Ramos (cell line): ENCODE measurements at regions not wholly inside any gene's neighbourhood (a gene's known extent, or its start where the extent isn't known, plus 50 kb on each side); places are given as distances from the start of the nearest gene placed in this dataset.

Source experiments
- in situ Hi-C: fragments of 300-500 bp; cut with MboI; formaldehyde crosslinking; loops from one replicate; pipeline ENCODE4 v1.14.3; 2022; ENCODE audit warnings: low sequenced_read_pairs; ENCODE audit not compliant: unreplicated experiment

DNA sequence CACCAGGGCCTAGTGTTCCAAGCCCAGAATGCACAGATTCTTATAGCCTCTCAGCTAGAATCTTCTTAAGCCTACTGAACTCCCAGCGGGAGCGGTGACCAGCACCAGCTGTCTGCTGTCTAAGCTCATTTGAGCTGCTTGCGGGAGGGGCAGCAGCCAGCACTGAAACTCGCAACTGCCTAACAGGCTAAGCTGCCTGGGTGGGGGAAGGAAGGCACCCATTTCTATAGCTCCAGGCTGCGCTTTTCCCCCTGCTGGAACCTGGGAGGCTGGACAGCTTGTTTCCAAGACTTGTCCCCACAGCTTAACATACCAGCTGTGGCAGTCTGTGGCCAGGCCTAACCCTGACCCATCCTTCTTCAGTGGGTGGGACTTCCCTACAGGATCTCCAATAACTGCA is 512.9 kb downstream of the EFNA5 start:
- in situ Hi-C loops = no loop called here

GRCh38 chr5:107155707-107156106 is 515.0 kb downstream of the EFNA5 start:
- in situ Hi-C loops = no loop called here

DNA sequence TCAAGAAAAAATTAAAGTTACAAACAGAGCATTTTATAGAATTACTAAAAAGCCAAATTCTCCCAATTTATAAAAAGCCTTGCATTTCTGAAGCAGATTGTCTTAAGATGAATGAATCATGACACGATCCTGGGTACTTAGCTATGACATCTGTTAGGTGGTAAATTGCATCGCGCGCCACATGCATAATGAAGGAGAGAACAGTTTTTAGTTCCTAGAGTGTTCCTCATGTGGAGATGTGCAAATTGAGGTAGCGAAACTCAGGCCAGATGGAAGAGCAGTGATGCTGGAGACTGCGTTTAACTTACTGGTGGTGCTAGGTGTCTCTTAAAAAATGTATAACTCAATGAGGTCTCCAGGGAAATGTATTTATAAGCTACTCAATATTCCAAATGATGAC is 516.1 kb downstream of the EFNA5 start:
- in situ Hi-C loops = no loop called here

GRCh38 chr5:107153283-107153682 is 517.5 kb downstream of the EFNA5 start:
- in situ Hi-C loops = no loop called here

- in situ Hi-C loops = no loop called here
Observed at GRCh38 chr5:107149243-107150005, 521.3 kb downstream of the EFNA5 start.

- in situ Hi-C loops = no loop called here
Observed at GRCh38 chr5:107147589-107147988, 523.1 kb downstream of the EFNA5 start.

DNA sequence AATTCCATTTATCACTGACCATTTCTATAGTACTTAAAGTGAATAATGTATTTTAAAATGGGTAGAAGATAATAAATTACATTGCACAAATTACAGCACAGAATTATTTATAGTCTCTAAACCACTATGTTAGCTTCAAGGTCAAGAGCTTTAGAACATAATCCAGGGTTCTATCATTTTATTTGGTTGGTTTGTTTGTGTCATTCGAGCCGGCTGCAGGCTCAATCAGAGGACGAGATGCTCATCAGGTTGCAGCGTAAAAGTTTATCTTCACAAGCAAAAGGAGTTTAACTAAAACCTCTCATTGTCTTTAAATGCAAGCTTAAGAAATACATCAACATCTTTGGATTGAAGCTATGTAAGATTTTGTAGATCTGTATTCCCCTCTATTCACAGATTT is 523.8 kb downstream of the EFNA5 start:
- in situ Hi-C loops = no loop called here

GRCh38 chr5:107135391-107135790 is 535.3 kb downstream of the EFNA5 start:
- in situ Hi-C loops = no loop called here

GRCh38 chr5:107134931-107135330 is 535.8 kb downstream of the EFNA5 start:
- in situ Hi-C loops = no loop called here

DNA sequence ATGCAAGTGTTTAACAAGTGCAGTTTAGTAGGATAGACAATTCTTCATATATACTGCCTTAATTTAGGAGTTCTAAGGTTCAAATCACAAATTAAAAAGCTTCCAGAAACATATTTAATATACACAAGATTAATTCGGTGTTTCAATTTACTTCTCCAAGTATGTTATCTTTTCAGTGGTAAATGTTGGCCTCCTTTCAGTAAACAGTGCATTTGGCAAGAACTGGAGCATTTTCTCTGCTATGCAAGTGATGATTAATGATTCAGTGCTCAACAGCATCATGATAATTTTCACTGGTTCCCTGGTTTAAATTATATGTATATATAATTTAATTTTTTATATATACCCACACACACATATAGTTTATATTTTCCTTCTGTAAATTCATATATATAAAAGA is 541.7 kb downstream of the EFNA5 start:
- in situ Hi-C loops = no loop called here

DNA sequence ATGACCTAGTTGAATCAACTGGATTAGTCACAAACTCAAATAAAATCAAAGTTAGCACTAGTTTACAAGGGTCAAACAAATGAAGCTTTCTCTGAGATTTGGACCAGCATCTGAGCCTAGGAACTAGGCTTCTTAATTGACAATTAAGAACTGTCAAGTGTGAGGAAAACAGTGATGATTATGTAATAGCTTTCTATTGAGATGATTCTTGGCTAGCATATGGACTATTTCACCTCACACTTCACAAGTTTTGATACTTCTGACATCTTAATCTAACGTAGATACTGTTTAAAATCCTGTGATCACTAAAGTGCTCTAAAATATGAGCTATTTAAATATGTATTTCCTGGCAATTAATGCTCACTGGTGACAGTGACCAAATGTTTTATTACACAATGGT is 542.9 kb downstream of the EFNA5 start:
- in situ Hi-C loops = no loop called here

GRCh38 chr5:107126341-107126740 is 544.4 kb downstream of the EFNA5 start:
- in situ Hi-C loops = no loop called here

GRCh38 chr5:107124376-107124775 is 546.4 kb downstream of the EFNA5 start:
- in situ Hi-C loops = no loop called here

DNA sequence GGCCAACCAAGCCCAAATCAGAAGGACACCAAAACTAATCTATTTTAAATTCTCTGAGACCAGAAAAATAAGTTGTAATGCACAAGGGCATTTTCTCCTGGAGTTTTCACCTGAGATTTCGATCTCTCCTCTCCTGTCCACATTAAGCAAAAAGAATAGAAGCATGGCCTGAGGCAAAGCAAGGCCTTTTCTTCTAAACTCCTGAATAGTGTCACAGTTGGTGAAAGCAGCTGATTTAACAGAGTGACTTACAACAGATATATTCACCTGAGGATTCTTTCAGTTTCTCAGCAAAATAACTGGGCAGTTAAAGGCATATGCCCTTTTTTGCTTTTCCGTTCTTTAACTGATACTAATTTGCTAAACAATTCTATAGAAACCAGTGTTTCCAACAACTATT is 547.7 kb downstream of the EFNA5 start:
- in situ Hi-C loops = no loop called here

DNA sequence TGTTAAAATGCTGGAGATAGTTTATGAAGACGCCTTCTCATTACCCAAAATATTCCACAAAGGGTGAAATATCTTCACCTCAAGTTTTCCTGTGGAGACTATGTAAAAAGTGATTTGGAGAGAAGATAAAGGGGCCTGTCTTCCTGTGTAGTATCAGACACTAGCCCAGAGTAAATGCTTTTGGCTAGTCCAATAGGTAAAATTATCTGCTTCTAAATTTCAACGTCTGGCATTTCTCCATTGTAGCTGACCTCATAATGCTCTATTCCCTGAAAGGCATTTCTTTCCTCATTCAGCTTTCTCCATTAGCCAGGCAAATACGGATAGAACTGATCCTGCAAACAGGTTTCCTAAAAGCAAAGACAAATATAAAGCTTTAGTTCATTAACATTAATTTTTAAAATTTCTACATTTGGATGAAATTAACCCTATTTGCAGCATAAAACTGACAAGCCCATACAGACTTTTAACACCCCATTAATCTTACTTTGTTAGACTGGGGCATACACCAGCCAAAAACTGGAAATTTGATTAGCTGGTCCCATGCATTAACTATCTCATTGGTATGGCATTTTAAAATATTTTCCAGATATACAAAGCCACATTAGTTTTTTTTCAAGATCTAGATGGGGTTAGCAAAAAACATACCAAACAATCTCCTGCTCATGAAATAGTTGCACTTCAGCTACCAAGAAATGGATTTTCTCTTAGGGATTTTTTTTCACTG is 548.8 kb downstream of the EFNA5 start:
- in situ Hi-C loops = no loop called here

DNA sequence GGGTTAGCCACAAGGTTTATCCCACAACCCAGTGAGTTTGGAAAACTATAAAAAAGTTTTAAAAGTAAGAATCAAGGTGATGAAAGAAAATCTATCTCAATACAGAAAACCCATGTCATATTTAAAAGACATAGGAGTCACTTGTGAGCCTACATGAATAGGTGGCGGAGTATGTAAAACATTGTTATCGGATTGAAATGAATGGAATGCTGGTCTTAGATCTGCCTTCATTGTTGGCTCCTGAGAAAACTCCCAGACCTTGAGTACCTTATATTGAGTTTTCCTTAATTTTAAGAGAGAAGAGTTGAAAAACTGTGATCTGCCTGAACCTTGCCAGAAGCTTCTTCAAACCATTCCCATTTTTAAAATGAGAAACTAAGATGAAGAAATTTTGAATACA is 551.1 kb downstream of the EFNA5 start:
- in situ Hi-C loops = no loop called here

- in situ Hi-C loops = no loop called here
Observed at GRCh38 chr5:107118184-107119019, 552.3 kb downstream of the EFNA5 start.

DNA sequence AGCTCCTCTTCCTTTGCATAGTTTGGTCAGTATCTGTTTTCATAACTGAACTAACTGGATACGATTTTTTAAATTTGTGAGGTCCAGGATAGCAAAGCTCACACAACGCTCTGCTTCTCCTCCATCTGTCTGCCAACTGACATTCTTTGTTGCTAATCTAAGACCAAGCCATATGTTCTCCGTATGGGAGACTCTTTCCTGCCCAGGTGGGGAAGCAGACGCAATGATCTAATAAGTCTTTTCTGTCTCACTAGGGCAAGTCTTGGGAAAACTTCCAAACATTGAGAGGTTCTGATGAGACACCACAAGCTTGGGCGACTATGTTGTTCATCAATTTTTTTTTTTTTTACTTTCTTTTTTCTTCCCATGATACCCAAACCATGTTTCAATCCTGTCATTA is 558.5 kb downstream of the EFNA5 start:
- in situ Hi-C loops = no loop called here

GRCh38 chr5:107104040-107104995 is 566.4 kb downstream of the EFNA5 start:
- in situ Hi-C loops = no loop called here

DNA sequence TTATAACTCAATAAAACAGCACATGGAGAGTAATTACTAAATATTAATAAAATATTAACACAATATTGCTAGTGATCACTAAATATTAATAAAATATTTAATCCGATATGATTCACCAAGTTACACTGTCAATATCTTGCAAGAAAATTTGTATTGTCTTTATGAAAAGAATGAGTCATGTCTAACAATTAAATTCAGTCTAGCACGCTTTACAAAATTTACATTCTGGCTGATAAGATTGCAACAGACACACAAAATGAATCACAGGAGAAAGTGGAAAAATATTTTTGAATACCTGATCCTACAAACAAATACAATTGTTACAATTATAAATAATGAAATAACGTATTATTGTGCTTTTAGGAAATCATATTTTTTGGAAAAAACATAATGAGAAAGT is 567.2 kb downstream of the EFNA5 start:
- in situ Hi-C loops = no loop called here
